GM12864 (cell line): ENCODE measurements at regions not wholly inside any gene's neighbourhood (a gene's known extent, or its start where the extent isn't known, plus 50 kb on each side); places are given as distances from the start of the nearest gene placed in this dataset.

ENCODE experiments used
- DNase-seq: peaks from one replicate; pipeline ENCODE4 v3.0.0-alpha.2; 2011; ENCODE audit warnings: low read depth
- H3K4me3 ChIP-seq: 2 replicates; pipeline ENCODE4 v1.5.1; 2011; ENCODE audit warnings: mild to moderate bottlenecking, low read depth, low read length, control low read depth
- CTCF ChIP-seq: IDR thresholded peaks from 2 replicates; pipeline ENCODE4 v1.5.1; 2011; ENCODE audit warnings: low read depth, mild to moderate bottlenecking, moderate library complexity, low read length, control low read depth, inconsistent platforms; ENCODE audit errors: missing control alignments

GRCh38 chrX:66915893-66916292, 277.0 kb upstream of the EDA2R start:
- DNase-seq: no peak
- TF ChIP-seq CTCF: no peak
- no peak overlapping the region for H3K4me3 ChIP-seq

- DNase-seq: no peak
- no peak overlapping the region for H3K4me3 ChIP-seq
- no peak for TF ChIP-seq CTCF
These were observed 275.2 kb upstream of the EDA2R start for GRCh38 chrX:66914080-66914479.

- no peak overlapping the region for H3K4me3 ChIP-seq
- no peak for TF ChIP-seq CTCF
- DNase-seq: no peak
These were observed 273.5 kb upstream of the EDA2R start for GRCh38 chrX:66912417-66912816.

GRCh38 chrX:66902081-66902480, 263.2 kb upstream of the EDA2R start:
- DNase-seq: no peak
- no peak for TF ChIP-seq CTCF
- no peak overlapping the region for H3K4me3 ChIP-seq

GRCh38 chrX:66900886-66901285, 262.0 kb upstream of the EDA2R start:
- DNase-seq: no peak
- TF ChIP-seq CTCF: no peak
- H3K4me3 ChIP-seq: no peak overlapping the region

GRCh38 chrX:66892004-66892403, 253.1 kb upstream of the EDA2R start:
- DNase-seq: no peak
- H3K4me3 ChIP-seq: no peak overlapping the region
- no peak for TF ChIP-seq CTCF

- no peak for DNase-seq
- no peak overlapping the region for H3K4me3 ChIP-seq
- no peak for TF ChIP-seq CTCF
These were observed 250.5 kb upstream of the EDA2R start for GRCh38 chrX:66889418-66889817.
